ENCODE measurements at regions not wholly inside any gene's neighbourhood (a gene's known extent, or its start where the extent isn't known, plus 50 kb on each side); places are given as distances from the start of the nearest gene placed in this dataset.

- no peaks in the 10 kb centered on the region for H3K4me1 ChIP-seq (ENCODE audit: control insufficient read depth, insufficient read depth, low read length, poor library complexity, severe bottlenecking)
- no peak for DNase-seq
Observed at GRCh38 chr6:18997375-18997826, 610.3 kb downstream of the RNF144B start.

DNA sequence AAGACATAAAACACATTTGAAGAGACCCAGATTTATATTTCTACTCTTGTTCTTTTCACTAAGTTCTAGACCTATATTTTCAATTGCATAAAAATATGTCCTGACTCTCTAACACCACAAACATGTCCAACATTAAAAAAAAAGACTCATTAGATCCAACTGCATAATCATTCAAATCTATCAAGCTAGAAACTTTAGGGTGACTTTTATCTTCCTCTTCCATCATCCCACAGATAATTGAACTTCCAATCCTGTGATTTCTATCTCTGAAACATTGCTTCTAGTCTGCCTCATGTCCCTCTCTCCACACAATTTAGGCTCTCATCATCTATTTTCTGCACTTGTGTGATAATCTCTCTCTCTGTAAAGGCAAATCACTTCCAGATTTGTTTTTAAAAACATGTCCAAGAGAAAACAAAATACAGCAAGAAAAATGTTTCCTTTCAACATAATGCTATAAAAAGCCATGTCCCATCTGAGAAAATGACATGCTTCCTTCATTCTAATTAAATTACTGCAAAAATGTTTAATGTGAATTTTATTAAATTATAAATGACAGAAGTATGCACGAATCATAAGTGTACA is 615.9 kb downstream of the RNF144B start:
- Histone ChIP-seq H3K27me3 (replicated peaks; ENCODE audit: control insufficient read depth, insufficient read depth, low read length, poor library complexity, severe bottlenecking) (no peaks in the 10 kb centered on the region), H3K4me1 (ENCODE audit: control insufficient read depth, insufficient read depth, low read length, poor library complexity, severe bottlenecking) (no peaks in the 10 kb centered on the region), H3K36me3 (ENCODE audit: control insufficient read depth, insufficient read depth, low read length) (no peaks in the 10 kb centered on the region), H3K27ac (ENCODE audit: insufficient read depth, low read length, poor library complexity, severe bottlenecking) (no peak overlapping the region), H3K9me3 (ENCODE audit: control insufficient read depth, low read length) (peaks cover 3% of the 10 kb centered on the region), H3K4me3 (ENCODE audit: insufficient read depth, low read depth, low read length, poor library complexity, severe bottlenecking) (no peak overlapping the region)
- no peak for DNase-seq

More at GRCh38 chr6:18997375-18997826, 610.3 kb downstream of the RNF144B start:
- H3K36me3 ChIP-seq (ENCODE audit: control insufficient read depth, insufficient read depth, low read length) = no peaks in the 10 kb centered on the region
- no peaks in the 10 kb centered on the region for H3K9me3 ChIP-seq (ENCODE audit: control insufficient read depth, low read length)
- H3K27ac ChIP-seq (ENCODE audit: insufficient read depth, low read length, poor library complexity, severe bottlenecking) = no peak overlapping the region
- H3K27me3 ChIP-seq (replicated peaks; ENCODE audit: control insufficient read depth, insufficient read depth, low read length, poor library complexity, severe bottlenecking) = no peaks in the 10 kb centered on the region
- no peak overlapping the region for H3K4me3 ChIP-seq (ENCODE audit: insufficient read depth, low read depth, low read length, poor library complexity, severe bottlenecking)

GRCh38 chr6:19004176-19004575 is 617.0 kb downstream of the RNF144B start:
- Histone ChIP-seq H3K4me1 (ENCODE audit: control insufficient read depth, insufficient read depth, low read length, poor library complexity, severe bottlenecking) (no peaks in the 10 kb centered on the region), H3K9me3 (ENCODE audit: control insufficient read depth, low read length) (peaks cover 3% of the 10 kb centered on the region), H3K36me3 (ENCODE audit: control insufficient read depth, insufficient read depth, low read length) (no peaks in the 10 kb centered on the region), H3K4me3 (ENCODE audit: insufficient read depth, low read depth, low read length, poor library complexity, severe bottlenecking) (no peak overlapping the region), H3K27me3 (replicated peaks; ENCODE audit: control insufficient read depth, insufficient read depth, low read length, poor library complexity, severe bottlenecking) (no peaks in the 10 kb centered on the region), H3K27ac (ENCODE audit: insufficient read depth, low read length, poor library complexity, severe bottlenecking) (no peak overlapping the region)
- no peak for DNase-seq

DNA sequence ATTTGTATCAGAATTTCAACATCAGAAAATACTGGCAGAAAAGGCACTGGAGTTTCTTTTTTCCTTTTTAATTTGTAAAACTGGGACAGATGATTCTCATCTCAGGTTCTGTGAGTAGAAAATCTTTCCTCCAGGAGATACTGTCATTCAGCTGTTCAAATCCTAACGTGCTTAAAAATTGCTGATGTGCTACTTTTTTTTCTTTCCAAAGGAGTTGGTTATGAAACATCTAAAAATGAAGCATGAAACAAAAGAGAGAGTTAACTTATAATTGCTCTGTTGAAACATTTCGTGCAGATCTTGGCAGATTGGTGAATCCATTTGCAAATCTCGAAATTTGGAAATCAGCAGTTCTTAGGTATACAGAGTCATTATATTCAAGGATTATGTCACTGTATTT is 622.6 kb downstream of the RNF144B start:
- peaks cover 3% of the 10 kb centered on the region for H3K9me3 ChIP-seq (ENCODE audit: control insufficient read depth, low read length)
- no peaks in the 10 kb centered on the region for H3K27me3 ChIP-seq (replicated peaks; ENCODE audit: control insufficient read depth, insufficient read depth, low read length, poor library complexity, severe bottlenecking)
- no peak overlapping the region for H3K4me3 ChIP-seq (ENCODE audit: insufficient read depth, low read depth, low read length, poor library complexity, severe bottlenecking)
- no peak overlapping the region for H3K27ac ChIP-seq (ENCODE audit: insufficient read depth, low read length, poor library complexity, severe bottlenecking)
- H3K4me1 ChIP-seq (ENCODE audit: control insufficient read depth, insufficient read depth, low read length, poor library complexity, severe bottlenecking) = no peaks in the 10 kb centered on the region
- no peak for DNase-seq
- H3K36me3 ChIP-seq (ENCODE audit: control insufficient read depth, insufficient read depth, low read length) = no peaks in the 10 kb centered on the region

DNA sequence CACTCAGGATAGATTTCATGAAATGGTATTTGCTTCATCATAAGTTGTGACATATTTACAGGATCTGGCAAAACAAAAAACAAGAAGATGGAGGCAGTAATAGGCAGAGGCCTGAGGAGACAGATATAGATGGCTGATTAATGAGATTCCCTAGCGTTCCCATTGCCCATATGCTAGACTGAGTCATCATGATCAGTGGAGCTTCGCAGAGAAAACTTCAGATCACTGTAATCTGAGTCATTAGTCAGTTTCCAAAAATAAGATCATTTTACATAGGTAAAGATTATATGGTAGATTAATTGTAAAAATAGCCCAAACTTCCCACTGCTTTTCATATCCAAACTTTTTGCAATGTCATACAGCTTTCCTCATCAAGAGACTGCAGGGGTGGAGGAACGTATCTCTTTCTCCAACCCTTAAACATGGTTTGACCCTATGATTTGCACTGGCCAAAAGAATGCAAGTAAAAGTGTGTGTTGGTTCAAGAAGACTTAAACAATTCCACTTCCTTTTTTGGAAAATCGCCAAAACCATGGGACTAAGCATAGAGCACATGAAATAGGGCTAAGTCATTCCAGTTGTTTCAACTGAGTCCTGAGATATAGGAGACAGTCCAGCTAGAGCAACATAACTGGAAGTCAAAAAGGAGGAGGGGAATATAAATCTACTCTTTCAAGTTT is 626.0 kb downstream of the RNF144B start:
- Histone ChIP-seq H3K27ac (ENCODE audit: insufficient read depth, low read length, poor library complexity, severe bottlenecking) (no peak overlapping the region), H3K27me3 (replicated peaks; ENCODE audit: control insufficient read depth, insufficient read depth, low read length, poor library complexity, severe bottlenecking) (no peaks in the 10 kb centered on the region), H3K4me1 (ENCODE audit: control insufficient read depth, insufficient read depth, low read length, poor library complexity, severe bottlenecking) (no peaks in the 10 kb centered on the region), H3K9me3 (ENCODE audit: control insufficient read depth, low read length) (no peaks in the 10 kb centered on the region), H3K4me3 (ENCODE audit: insufficient read depth, low read depth, low read length, poor library complexity, severe bottlenecking) (no peak overlapping the region), H3K36me3 (ENCODE audit: control insufficient read depth, insufficient read depth, low read length) (no peaks in the 10 kb centered on the region)
- DNase-seq = no peak

DNA sequence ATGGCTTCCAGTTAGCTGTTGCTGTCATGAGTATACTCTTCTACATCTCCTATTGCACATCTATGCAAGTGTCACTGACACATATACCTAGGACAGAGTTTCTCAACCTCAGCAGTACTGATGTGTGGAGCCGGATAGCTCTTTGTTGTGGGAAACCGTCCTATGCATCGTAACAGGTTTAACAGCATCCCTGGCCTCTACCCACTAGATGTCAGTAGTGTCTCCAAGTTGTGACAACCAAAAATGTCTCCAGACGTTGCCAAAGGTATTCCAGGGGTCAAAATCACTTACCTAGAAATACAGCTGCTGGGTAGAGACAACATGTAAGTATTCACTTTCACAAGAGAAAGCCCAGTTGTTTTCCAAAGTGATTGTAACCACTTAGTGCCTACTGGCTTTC is 637.6 kb downstream of the RNF144B start:
- DNase-seq = no peak
- H3K27me3 ChIP-seq (replicated peaks; ENCODE audit: control insufficient read depth, insufficient read depth, low read length, poor library complexity, severe bottlenecking) = no peaks in the 10 kb centered on the region
- no peaks in the 10 kb centered on the region for H3K9me3 ChIP-seq (ENCODE audit: control insufficient read depth, low read length)
- no peaks in the 10 kb centered on the region for H3K4me1 ChIP-seq (ENCODE audit: control insufficient read depth, insufficient read depth, low read length, poor library complexity, severe bottlenecking)
- no peak overlapping the region for H3K27ac ChIP-seq (ENCODE audit: insufficient read depth, low read length, poor library complexity, severe bottlenecking)
- no peak overlapping the region for H3K4me3 ChIP-seq (ENCODE audit: insufficient read depth, low read depth, low read length, poor library complexity, severe bottlenecking)
- H3K36me3 ChIP-seq (ENCODE audit: control insufficient read depth, insufficient read depth, low read length) = no peaks in the 10 kb centered on the region

GRCh38 chr6:19028201-19028600 is 641.1 kb downstream of the RNF144B start:
- DNase-seq = no peak
- no peaks in the 10 kb centered on the region for H3K36me3 ChIP-seq (ENCODE audit: control insufficient read depth, insufficient read depth, low read length)
- H3K4me1 ChIP-seq (ENCODE audit: control insufficient read depth, insufficient read depth, low read length, poor library complexity, severe bottlenecking) = no peaks in the 10 kb centered on the region
- no peaks in the 10 kb centered on the region for H3K9me3 ChIP-seq (ENCODE audit: control insufficient read depth, low read length)
- no peaks in the 10 kb centered on the region for H3K27me3 ChIP-seq (replicated peaks; ENCODE audit: control insufficient read depth, insufficient read depth, low read length, poor library complexity, severe bottlenecking)
- no peak overlapping the region for H3K4me3 ChIP-seq (ENCODE audit: insufficient read depth, low read depth, low read length, poor library complexity, severe bottlenecking)
- H3K27ac ChIP-seq (ENCODE audit: insufficient read depth, low read length, poor library complexity, severe bottlenecking) = no peak overlapping the region

GRCh38 chr6:19032591-19033295 is 645.6 kb downstream of the RNF144B start:
- no peaks in the 10 kb centered on the region for H3K36me3 ChIP-seq (ENCODE audit: control insufficient read depth, insufficient read depth, low read length)
- H3K27me3 ChIP-seq (replicated peaks; ENCODE audit: control insufficient read depth, insufficient read depth, low read length, poor library complexity, severe bottlenecking) = no peaks in the 10 kb centered on the region
- no peaks in the 10 kb centered on the region for H3K9me3 ChIP-seq (ENCODE audit: control insufficient read depth, low read length)
- H3K27ac ChIP-seq (ENCODE audit: insufficient read depth, low read length, poor library complexity, severe bottlenecking) = no peak overlapping the region
- H3K4me3 ChIP-seq (ENCODE audit: insufficient read depth, low read depth, low read length, poor library complexity, severe bottlenecking) = no peak overlapping the region
- H3K4me1 ChIP-seq (ENCODE audit: control insufficient read depth, insufficient read depth, low read length, poor library complexity, severe bottlenecking) = no peaks in the 10 kb centered on the region
- no peak for DNase-seq

DNA sequence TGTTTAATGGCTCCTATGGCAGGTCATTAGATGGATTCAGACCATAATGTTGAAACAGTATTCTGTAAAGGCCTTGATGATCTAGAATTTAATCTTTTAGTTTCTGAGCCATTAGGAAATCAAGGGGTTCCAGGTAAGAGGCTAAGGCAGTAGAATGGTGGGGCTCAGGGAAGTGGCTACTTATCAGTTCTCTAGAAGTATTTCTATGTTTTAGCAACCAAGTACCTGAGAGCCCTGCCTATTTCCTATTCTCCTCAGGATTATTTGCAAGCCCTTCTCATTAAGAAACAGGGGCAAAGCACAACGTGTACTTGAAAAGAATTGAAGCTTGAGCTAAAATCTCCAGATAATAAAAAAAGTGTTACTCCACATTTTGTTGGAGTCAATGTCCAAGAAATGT is 646.5 kb downstream of the RNF144B start:
- H3K9me3 ChIP-seq (ENCODE audit: control insufficient read depth, low read length) = no peaks in the 10 kb centered on the region
- H3K27ac ChIP-seq (ENCODE audit: insufficient read depth, low read length, poor library complexity, severe bottlenecking) = no peak overlapping the region
- no peaks in the 10 kb centered on the region for H3K4me1 ChIP-seq (ENCODE audit: control insufficient read depth, insufficient read depth, low read length, poor library complexity, severe bottlenecking)
- H3K27me3 ChIP-seq (replicated peaks; ENCODE audit: control insufficient read depth, insufficient read depth, low read length, poor library complexity, severe bottlenecking) = no peaks in the 10 kb centered on the region
- no peaks in the 10 kb centered on the region for H3K36me3 ChIP-seq (ENCODE audit: control insufficient read depth, insufficient read depth, low read length)
- no peak for DNase-seq
- no peak overlapping the region for H3K4me3 ChIP-seq (ENCODE audit: insufficient read depth, low read depth, low read length, poor library complexity, severe bottlenecking)

- no peaks in the 10 kb centered on the region for H3K27me3 ChIP-seq (replicated peaks; ENCODE audit: control insufficient read depth, insufficient read depth, low read length, poor library complexity, severe bottlenecking)
- no peak overlapping the region for H3K27ac ChIP-seq (ENCODE audit: insufficient read depth, low read length, poor library complexity, severe bottlenecking)
- H3K36me3 ChIP-seq (ENCODE audit: control insufficient read depth, insufficient read depth, low read length) = no peaks in the 10 kb centered on the region
- H3K4me1 ChIP-seq (ENCODE audit: control insufficient read depth, insufficient read depth, low read length, poor library complexity, severe bottlenecking) = no peaks in the 10 kb centered on the region
- no peak overlapping the region for H3K4me3 ChIP-seq (ENCODE audit: insufficient read depth, low read depth, low read length, poor library complexity, severe bottlenecking)
- no peak for DNase-seq
- no peaks in the 10 kb centered on the region for H3K9me3 ChIP-seq (ENCODE audit: control insufficient read depth, low read length)
Observed at GRCh38 chr6:19034986-19035385, 647.8 kb downstream of the RNF144B start.
